Glomerular visceral epithelial cell (primary cell): ENCODE measurements at regions not wholly inside any gene's neighbourhood (a gene's known extent, or its start where the extent isn't known, plus 50 kb on each side); places are given as distances from the start of the nearest gene placed in this dataset.
"Not testable (repeated sequence)": the region's sequence is repeated elsewhere in the genome, so short reads cannot be mapped to it uniquely, and the experiment has no call there.

Source experiments
- DNase-seq: peaks from one replicate; pipeline ENCODE4 v3.0.0-alpha.2; 2016; ENCODE audit errors: extremely low spot score

DNA sequence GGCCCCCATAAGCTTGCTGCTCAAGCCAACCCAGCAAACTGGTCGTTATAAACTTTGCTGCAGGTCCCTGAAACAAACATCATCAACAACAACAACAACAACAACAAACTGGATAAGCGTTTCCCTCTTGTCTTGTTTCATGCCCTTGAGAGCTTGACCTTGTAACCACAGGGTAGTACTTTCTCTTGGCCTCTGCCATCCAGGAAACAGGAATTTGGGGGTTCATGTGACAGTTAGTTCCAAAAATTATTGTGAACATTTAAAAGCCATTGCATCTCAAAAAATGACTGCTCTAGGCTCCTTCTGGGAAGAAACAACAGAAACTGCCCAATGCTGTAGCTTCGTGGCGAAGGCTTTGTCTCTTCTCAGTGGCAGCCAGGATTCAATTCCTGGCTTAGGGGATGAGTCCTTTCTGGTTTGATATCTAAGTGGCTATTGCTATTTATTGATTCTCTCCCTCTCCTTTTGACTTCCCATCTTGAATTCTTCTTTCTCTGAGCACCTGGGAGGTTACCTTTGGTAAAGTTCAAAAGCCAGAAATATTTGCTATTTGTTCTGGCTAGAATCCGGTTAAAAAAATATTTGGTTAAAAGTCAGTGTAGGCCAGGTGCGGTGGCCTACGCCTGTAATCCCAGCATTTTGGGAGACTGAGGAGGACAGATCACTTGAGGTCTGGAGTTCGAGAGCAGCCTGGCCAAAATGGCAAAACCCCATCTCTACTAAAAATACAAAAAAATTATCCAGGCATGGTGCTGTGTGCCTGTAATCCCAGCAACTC lies 52.0 kb upstream of the CPM start:
- DNase-seq, result no peak

DNA sequence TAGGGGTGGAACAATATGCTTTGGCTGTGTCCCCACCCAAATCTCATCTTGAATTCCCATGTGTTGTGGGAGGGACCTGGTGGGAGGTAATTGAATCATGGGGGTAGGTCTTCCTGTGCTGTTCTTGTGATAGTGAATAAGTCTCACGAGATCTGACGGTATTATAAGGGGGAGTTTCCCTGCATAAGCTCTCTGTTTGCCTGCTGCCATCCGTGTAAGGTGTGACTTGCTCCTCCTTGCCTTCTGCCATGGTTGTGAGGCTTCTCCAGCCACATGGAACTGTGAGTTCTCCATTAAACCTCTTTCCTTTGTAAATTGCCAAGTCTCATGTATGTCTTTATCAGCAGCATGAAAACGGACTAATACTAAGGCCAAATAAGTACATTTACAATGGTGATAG lies 64.6 kb upstream of the CPM start:
- DNase-seq, result not testable (repeated sequence)

DNA sequence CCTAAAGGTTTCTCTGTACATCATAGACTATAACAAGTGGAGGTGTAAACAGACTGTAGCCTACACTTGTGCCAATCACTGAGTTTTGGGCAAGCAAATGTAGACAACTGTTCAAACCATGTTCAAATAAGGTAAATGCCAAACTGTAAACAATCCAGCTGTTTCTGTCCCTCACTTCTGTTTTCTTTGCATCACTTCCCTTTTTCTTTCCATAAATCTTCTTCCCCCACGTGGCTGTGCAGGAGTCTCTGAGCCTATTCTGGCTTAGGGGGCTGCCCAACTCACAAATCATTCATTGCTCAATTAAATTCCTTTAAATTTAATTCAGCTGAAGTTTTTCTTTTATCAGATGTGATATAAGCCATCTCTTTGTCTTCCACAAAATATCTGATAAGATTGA lies 65.1 kb upstream of the CPM start:
- DNase-seq, result no peak

DNA sequence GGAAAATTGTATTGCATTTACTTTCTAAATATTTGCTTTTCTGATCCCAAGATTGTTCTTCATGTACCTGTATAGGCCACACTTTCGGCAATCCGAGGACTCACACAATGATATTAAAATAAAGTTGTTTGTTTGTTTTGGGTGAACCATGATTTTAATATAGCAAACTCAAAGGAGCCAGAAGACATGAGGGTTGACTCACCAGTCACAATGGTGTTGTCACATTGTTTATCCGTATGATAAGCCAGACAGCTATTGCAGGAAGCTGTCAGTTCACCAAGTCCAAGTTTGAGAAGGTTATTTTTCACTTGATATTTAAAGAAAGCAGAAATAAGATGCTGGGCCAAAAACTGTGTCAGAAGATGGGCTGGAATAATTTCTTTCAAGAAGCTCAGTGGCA lies 67.1 kb upstream of the CPM start:
- no peak for DNase-seq

DNA sequence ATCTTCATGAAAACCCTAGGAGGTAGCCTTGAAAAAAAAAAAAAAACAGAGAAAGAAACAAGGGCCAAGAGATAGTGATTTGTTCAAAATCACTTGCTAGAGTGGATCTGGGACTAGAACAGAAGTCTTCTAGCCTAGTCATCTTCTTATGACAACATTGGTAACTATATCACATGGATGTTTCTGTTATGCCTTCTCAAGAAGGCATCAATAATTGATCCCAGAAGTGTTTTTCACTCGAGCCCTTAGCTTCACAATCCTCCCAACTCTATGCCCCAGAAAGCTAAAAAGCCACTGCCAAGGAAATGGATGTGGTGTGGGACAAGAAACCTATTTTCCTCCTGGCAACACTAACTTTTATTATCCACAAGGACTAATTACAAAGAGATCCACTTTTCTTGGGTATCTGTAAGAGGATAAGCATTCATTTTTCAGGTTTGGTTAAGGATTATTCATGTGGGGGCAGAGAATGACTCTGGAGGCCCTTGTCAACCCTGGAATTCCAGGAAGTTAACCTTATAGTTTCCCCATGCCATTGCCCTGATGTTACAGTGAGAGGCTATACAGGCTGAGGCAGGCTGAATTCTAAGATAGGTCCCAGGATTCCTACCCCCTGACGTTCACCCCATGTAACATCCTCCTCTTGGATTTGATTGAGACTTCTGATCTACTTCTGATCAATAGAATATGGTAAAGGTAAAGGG lies 67.7 kb upstream of the CPM start:
- DNase-seq, result peak; percentile 5

DNA sequence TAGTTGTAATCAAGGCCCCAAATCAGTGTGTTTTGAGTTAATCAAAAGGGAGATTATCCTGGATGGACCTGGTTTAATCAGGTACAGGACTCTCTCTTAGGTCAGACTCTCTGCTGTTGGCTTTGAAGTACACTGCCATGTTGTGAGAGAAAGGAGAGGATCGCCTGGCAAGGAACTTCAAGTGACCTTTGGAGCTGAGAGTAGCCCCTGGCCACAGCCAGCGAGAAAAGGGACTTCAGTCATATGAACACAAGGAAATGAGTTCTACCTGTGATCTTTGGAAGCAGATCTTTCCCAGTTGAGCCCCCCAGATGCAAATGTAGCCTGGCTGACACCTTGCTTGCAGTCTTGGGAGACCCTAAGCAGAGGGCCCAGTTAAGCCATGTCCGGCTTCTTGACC lies 68.3 kb upstream of the CPM start:
- no peak for DNase-seq

DNA sequence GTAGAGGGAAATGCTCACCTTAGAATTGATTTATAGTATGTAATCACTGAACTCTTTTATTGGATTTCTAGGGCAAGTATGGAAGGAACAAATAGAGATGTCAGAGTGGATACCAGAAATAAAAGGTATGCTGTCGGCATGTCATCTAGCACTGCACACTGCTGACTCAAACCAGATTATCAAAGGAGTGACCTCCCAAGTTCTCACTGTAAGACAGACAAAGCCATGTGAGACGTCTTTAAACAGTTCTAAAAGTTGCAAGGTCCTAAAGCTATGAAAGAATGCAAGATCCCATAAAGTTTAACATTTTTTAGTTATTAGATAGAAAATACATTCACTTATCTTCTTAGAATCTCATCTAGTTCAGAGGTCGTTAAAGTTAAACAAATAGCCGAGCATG lies 70.0 kb upstream of the CPM start:
- DNase-seq, result no peak

DNA sequence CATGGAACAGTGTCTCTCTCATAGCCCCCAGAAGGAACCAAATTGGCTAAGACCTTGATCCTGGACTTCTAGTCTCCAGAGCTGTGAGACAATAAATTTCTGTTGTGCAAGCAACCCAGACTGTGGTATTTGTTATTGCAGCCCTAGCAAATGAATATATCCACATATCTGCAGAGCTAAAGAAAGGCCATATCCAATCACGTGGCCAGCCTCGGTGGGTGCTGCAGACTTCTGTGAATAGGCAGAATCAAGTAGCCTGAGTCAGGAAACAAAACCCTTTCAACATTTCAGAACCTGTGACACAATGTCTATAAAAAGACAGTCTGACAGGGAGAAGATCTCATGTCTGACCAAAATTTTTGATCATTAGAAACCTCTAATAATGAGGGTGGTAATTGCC lies 71.0 kb upstream of the CPM start:
- DNase-seq, result no peak

DNA sequence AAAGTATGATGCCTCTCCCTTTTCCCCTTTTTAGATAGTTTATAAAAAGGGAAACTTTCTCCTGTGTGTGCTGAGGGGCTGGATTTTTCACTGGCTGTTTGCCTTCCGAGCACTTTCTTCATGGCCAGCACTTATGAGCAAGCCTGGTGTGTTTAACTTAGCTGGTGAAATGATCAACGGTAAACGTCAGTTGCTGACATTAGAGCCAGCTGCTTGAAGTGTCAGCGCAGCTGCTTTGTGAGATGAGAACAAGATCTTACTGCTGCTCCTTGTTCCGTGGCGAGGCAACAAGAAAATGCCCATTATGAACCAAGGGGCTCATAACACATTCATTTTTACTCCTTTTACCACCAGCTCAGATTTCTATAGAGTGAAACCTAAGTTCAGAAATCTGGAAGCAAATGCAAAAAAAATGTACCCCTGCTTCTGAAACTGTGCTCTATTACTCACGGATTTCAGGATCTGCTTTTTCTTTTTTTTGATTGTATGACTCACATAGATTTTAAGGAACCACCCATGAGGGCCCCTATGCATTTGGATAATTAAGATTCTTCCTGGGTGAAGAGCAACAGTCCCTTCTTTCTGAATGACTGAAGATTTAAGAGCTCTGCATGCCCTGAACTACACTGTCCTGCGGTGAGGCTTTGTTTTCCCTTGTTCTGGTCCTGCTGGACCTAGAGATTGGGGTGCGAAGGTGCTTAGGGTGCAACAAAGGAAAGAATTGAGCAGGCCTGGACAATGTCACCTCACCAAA lies 74.3 kb upstream of the CPM start:
- peak; percentile 27 for DNase-seq

DNA sequence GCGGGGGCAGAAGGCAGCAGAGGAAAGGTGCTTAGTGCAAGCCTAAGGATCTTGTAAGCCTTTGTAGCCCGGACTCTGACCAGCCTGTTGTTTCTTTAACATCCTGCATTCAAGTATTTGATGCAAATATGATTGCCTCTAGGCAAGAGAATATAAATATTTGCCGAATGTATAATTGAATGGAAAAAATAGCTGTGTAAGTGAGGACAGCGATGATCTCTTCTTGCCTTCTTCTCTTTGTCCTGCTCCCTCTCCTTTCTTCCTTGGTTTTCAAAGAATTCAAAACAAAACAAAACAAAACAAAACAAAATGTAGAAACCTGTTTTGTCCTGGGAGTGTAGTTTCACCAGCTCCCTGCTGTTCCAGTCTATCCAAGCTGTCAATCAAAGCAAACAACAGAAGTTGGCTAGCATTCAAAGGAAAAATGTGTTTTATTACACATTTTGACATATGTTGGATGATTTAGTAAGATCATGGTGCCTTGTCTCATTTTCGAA lies 74.9 kb upstream of the CPM start:
- no peak for DNase-seq

DNA sequence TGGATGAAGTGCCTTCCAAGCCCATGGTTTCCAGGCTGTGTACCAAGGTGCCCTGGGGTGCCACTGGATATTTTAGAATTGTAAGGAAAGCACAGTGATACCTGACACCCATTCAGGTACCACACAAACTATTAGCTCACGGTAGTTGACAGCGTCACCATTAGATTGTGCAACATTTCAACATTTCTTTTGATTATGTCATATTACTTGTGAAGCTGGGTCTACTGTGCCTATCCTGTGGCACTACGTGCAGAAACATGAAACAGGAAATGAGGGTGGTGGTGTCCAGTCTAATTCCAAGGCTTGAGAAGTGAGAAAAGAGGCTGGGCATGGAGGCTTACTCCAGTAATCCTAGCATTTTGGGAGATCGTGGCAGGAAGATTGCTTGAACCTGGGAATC lies 75.5 kb upstream of the CPM start:
- no peak for DNase-seq

DNA sequence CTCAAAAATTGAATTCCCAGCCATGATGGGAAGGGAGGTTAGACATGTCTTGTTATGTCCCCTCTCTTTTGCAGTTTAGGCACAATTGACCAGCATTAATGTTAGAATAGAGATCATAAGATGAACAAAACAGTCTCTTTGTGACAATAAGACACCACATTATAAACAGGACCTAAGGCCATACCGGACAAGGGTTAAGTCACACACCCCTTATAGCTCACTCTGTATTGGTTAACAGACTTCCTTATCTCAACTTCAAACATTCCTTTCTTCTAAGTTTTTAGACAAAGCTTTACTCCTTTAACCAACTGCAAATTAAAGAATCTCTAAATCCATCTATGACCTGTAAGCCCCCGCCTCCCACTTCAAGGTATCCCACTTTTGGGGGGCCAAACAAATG lies 81.1 kb upstream of the CPM start:
- DNase-seq, result no peak

DNA sequence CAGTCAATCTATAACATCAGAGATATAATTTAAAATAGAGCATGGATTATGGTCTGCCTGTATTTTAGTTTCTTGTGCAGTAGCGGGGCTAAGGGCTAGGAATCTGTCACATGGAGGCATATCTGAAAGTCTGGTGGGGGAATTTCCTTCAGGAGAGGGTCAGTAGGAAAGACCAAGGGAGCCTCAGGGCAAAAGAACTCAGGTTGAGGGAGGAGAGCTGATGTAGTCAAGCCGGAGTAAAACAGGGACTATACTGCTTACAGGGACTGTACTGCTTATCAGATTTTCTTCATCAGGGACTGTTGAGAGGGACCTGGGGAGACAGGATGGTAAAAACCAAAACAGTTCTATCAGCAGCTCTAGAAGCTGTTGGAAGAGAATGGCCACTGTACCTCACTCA lies 82.0 kb upstream of the CPM start:
- no peak for DNase-seq

DNA sequence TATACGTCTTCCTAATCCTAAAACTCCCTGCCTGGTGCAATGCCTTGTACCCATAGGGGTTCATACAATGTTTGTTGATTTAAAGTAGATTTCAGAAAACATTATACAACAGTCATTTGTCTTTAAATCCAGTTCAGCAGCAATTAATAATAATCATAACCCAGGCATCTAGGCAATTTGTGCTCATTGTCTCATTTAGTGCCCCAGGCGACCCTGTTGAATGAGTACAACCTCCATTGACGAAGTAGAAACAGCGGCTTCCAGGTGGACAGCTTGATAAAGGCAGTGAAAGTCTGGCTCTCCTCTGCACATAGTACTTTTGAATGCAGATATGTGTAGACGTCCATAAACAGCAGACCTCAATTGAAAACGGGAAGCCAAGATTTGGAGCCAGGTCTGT lies 82.9 kb upstream of the CPM start:
- no peak for DNase-seq

DNA sequence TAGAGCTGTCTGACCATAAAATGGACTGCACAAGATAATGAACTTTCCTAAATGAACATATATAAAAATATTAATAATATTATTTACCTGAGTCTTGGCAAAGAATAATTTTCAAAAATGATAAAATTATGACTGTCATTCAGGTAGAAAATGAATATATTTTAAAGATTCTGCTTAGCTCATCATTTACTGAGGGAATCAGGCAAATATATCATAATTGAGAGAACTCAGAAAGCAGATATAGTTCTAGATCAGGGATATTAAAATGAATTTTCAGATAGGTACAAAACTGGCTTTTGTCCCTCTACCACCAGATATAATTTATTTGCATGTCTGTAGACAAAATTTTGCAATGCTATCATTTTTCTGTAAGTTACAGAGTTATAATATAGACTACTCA lies 86.1 kb upstream of the CPM start:
- no peak for DNase-seq

DNA sequence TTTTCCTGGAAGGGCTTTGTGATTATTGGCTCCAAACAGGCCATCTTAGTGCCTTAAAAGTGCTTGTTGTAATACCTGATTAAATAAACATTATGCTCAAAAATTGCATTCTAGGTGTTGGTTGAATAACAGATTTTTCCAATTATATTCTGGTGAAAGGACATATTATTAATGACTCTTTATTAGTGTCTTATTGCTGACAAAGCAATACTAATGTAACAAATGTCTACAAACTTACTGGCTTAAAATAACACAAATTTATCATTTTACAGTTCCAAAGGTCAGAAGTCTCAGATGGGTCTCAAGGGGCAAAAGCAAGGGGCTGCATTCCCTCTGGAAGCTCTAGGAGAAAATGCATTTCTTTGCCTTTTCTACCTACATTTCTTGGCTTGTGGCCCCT lies 86.9 kb upstream of the CPM start:
- DNase-seq, result no peak

DNA sequence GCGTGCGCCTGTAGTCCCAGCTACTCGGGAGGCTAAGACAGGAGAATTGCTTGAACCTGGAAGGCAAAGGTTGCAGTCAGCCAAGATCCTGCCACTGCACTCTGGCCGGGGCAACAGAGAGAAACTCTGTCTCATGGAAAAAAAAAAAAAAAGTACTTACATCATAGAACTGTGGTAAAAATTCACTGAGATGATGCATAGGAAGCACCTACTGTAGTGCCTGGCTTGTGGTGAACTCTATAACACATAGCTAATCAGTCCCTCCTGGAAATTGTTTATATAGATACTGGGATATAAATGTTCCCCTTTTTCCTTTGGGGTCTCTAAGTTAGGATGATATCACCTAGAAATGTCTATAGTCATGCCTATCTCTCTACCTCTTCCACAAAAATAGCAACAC lies 89.7 kb upstream of the CPM start:
- peak; percentile 24 for DNase-seq

DNA sequence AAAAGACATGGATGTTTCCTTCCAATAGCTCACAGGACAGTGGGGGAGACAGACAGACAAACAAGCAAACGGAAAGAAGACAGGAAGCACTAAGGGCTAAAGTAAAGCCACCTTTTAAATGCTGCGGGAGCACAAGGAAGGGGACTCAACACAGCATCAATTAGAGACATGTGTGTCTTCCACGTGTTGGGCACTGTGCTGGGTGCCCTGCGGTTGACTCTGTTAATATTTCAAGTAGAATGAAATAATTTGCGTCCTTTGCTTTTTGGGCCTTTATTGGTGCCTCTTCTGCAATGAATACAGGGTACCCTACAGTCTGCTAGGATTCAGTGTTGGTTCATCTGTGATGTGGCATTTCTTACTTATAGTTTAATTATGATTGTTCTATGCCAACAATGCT lies 90.9 kb upstream of the CPM start:
- DNase-seq, result peak; percentile 13

DNA sequence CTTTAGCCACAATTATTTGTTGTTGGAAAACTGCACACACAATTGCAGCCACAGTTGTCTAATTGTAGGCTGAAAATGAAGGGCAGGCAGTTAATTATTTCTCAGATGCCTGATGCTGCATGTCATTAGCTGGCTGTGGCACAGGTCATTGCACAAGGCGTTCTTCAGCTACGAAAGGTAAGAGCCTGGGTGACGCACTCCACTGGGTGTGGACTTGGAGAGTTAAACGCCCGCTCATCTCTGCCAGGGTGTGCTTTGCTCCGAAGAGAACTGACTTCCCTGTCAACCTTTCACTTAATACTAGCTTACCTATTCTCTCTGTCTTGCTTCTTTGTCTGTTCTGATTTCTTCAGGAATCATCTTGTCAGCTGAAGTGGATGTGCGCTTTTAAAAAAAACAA lies 91.4 kb upstream of the CPM start:
- peak; percentile 78 for DNase-seq

DNA sequence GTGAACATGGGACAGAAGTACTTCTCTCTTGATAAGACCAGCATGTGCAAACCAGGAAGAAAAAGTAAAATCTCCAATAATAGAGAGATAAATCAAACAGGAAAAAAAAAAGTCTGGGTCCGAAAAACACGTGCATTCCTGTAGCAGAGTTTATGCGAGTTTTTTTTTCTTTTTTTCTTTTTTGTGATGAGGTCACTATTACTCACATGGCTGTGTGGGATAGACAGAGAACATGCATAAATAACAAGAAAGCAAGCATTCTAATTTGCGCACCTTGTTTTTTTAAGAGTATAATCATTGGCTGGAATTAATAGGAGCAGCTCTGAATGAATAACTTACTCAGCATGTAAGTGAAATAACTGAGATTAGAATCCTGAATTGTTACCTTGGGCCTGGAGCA lies 91.9 kb upstream of the CPM start:
- DNase-seq, result peak; percentile 33

DNA sequence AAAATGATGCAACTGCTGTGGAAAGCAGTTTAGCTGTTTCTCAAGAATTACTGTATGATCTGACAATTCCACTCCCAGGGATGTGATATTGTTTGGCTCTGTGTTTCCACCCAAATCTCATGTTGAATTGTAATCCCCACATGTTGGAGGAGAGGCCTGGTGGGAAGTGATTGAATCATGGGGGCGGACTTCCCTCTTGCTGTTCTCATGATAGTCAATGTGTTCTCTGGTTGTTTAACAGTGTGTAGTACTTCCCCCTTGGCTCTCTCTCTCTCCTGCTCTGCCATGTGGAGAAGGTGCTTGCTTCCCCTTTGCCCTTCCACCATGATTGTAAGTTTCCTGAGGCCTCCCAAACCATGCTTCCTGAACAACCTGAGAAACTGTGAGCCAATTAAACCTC lies 93.4 kb upstream of the CPM start:
- DNase-seq, result no peak

DNA sequence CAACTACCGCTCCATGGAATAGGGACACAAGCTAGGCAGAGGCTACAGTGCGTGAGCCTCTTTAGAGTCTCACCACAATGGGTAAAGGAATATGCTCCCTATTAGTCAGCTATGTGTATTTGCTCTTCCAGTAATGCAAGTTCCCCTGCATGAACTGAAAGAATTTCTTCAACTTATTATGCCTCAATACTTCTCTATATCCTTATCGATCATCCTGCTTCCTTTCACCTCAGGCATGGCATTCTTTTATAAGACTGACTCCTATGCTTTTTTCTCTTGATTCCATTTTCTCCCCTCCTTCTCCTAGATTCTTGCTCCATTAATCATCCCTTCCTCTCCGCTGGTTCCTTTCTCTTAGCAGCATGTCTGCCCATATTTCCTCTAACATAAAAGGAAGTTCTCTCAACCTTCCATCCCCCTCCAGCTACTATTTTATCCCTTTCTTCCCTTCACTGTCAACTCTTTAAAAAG lies 94.5 kb upstream of the CPM start:
- peak; percentile 27 for DNase-seq
